NB4 (cell line): ENCODE measurements at regions not wholly inside any gene's neighbourhood (a gene's known extent, or its start where the extent isn't known, plus 50 kb on each side); places are given as distances from the start of the nearest gene placed in this dataset.

Experiments used
- POLR2A ChIP-seq: IDR thresholded peaks from 2 replicates; pipeline ENCODE4 v1.6.1; 2011; ENCODE audit warnings: mild to moderate bottlenecking; ENCODE audit not compliant: insufficient read length; ENCODE audit errors: extremely low read depth
- TF ChIP-seq, protein P1 (sequence below): IDR thresholded peaks from one replicate; pipeline ENCODE4 v1.5.1; 2012; ENCODE audit warnings: low read depth, low read length

DNA sequence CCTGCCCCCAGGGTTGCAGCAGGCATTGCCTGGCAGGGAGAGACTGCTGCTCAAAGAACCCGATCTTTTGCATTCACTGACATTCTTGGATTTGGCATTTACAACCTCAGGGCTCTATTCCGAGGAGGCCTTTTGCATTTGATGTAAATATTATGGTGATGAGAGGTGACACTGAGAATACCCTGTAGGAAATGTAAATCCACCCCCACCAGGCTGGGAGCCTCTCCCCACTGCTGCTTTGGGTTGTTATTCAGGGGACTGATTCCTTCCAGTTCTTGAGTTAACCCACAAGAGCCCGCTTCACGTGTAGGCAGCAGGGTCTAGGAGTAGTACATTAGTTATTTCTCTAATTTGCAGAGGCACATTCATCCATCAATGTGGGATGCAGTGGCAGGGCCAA is 55.5 kb upstream of the ARAP3 start:
- TF ChIP-seq, protein P1, sequence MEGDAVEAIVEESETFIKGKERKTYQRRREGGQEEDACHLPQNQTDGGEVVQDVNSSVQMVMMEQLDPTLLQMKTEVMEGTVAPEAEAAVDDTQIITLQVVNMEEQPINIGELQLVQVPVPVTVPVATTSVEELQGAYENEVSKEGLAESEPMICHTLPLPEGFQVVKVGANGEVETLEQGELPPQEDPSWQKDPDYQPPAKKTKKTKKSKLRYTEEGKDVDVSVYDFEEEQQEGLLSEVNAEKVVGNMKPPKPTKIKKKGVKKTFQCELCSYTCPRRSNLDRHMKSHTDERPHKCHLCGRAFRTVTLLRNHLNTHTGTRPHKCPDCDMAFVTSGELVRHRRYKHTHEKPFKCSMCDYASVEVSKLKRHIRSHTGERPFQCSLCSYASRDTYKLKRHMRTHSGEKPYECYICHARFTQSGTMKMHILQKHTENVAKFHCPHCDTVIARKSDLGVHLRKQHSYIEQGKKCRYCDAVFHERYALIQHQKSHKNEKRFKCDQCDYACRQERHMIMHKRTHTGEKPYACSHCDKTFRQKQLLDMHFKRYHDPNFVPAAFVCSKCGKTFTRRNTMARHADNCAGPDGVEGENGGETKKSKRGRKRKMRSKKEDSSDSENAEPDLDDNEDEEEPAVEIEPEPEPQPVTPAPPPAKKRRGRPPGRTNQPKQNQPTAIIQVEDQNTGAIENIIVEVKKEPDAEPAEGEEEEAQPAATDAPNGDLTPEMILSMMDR: no peak
- TF ChIP-seq POLR2A: no peak
